Activated effector memory CD4-positive, alpha-beta T cell treated with Interleukin-2 at 50 U/mL for 16 hours (primary cell): ENCODE measurements at regions not wholly inside any gene's neighbourhood (a gene's known extent, or its start where the extent isn't known, plus 50 kb on each side); places are given as distances from the start of the nearest gene placed in this dataset.
"Not testable (repeated sequence)": the region's sequence is repeated elsewhere in the genome, so short reads cannot be mapped to it uniquely, and the experiment has no call there.

Experiments
- DNase-seq: peaks from one replicate; pipeline ENCODE4 v3.0.0-alpha.2; 2020

DNA sequence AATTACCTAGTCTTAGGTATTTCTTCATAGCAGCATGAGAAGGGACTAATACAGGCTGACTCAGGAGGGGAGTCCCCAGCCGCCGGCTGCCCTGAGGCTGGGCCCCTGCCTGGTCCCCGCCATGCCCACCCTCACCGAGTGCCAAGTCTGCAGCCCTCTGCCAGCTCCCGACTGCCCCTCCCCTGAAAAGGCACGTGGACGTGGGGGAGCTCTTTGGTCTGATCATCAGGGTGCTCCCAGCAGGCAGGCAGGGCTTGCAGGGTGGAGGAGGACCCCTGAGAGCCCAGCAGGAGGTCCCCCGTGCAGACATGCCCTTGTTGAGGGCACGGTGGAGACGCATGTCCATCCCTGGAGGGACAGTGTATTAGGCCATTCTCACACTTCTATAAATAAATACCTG lies 110.9 kb downstream of the UNCX start:
- DNase-seq = no peak

- DNase-seq = no peak
Measured at GRCh38 chr7:1344421-1344820, 111.7 kb downstream of the UNCX start.

DNA sequence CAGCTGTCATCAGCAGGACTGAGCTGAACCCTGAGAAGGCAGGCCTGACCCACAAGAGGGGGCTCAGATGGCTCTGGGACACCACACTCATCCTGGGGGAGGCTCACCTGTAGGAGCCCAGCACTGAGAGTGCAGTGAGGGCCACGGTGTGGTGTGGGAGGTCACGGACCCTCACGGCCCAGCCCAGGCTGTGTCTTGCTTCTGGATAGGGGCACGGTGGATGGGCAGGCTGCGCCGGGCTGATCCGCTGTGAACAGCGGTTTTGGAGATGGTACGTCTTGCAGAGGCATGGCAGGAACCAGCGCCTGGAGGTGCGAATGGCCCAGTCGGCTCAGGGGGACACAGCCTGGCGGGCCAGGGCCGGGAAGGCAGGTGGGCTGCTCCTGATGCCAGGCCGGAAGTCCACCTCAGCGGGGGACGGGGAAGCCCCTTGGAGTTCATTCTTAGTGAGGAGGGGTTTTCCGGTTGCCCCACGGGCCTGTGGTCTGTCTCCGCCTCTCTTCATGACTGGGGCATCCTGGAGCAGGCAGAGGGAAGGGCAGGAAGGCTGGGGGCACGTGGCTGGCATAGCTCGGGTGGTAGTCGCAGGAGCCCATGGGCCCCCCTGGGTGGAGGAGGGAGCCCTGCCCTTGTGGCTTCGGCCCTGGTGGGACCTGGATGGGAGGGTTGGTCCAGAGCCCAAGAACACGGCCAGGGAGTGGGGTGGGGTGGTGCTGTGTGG lies 112.5 kb downstream of the UNCX start:
- no peak for DNase-seq

GRCh38 chr7:1345796-1346755 lies 113.2 kb downstream of the MICALL2 start:
- DNase-seq = no peak

- no peak for DNase-seq
Measured at GRCh38 chr7:1346851-1347250, 112.4 kb downstream of the MICALL2 start.

DNA sequence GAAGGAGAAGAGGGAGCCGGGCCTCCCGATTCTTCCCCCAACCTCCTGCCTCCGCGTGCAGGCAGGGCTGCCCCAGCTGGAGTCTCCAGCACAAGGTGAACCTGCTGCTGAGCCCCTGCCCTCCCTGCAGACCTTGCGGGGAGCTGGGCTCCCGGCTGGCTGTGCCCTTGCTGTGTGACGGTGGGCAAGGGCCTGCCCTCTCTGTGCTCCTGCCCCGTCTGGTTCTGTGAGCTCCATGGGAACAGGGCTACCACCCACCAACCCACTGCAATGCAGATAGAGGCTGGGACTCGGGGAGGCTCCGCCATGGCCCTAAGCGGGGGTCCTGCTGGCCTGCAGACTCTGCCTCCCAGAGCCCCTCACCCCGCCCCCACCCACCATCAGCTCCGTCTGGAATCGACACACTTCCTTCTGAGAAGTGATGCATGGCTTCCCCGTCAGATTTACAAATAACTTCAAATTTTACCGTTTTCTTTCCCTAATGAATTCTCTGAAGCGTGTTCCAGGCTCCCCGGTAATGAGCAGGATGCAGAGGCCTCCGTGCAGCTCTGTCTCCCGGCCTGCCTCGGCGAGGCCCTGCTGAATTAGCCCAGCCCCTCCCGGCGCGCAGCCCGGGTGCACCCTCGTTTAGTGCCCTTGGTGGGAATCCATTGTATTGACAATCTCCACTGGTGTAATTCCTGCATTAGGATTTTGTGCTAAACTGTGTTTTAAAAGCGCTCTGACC lies 111.0 kb downstream of the MICALL2 start:
- DNase-seq = no peak

GRCh38 chr7:1348823-1349335 lies 110.4 kb downstream of the MICALL2 start:
- no peak for DNase-seq

GRCh38 chr7:1349351-1349761 lies 109.9 kb downstream of the MICALL2 start:
- DNase-seq = no peak

GRCh38 chr7:1351881-1352625 lies 107.2 kb downstream of the MICALL2 start:
- DNase-seq = no peak

- DNase-seq = no peak
Measured at GRCh38 chr7:1352656-1353271, 106.5 kb downstream of the MICALL2 start.

GRCh38 chr7:1354661-1355567 lies 104.4 kb downstream of the MICALL2 start:
- no peak for DNase-seq

- no peak for DNase-seq
Measured at GRCh38 chr7:1355568-1356340, 103.5 kb downstream of the MICALL2 start.

DNA sequence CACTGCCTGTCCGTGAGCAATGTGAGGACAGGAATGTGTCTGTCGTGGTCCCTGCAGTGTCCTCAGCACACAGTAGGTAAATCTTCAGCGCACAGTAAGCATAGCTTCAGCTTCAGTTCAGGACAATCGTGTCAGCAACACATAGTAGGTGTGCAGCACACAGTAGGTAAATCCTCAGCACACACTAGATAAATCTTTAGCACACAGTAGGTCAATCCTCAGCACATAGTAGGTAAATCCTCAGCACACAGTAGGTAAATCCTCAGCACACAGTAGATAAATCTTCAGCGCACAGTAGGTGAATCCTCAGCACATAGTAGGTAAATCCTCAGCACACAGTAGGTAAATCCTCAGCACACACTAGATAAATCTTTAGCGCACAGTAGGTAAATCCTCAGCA lies 102.4 kb downstream of the MICALL2 start:
- not testable (repeated sequence) for DNase-seq

DNA sequence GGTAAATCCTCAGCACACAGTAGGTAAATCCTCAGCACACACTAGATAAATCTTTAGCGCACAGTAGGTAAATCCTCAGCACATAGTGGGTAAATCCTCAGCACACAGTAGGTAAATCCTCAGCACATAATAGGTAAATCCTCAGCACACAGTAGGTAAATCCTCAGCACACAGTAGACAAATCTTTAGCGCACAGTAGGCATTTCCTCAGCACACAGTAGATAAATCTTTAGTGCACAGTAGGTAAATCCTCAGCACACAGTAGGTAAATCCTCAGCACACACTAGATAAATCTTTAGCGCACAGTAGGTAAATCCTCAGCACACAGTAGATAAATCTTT lies 102.0 kb downstream of the MICALL2 start:
- DNase-seq = not testable (repeated sequence)

DNA sequence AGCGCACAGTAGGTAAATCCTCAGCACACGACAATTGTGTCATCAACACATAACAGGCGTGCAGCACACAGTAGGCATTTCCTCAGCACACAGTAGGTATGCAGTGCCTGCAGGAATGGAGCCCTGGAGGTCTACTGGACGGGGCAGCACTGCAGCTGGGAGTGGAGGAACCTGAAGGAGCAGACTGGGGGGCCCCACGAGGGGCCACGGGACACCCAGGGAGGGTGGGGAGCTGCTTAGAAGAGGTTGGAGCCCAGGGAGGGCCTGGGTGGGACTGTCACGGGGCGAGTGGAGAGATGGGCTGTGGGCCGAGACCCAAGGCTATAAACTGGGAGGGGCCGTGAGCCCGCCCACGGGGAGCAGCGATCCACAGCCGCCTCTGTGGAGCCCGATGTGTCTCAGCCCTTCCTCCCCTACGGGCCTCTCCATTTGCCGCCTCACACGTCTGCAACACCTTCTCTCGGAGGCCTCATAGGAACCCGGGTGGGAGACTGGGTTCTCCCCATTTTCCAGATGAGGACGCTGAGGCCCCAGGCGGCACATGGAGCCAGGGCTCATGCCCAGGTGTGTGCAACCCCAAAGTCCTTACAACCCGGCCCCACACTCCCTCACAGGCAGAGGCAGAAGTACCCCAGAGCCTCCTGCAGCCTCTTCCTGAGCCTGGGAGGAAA lies 101.5 kb downstream of the MICALL2 start:
- DNase-seq = no peak

- no peak for DNase-seq
Measured at GRCh38 chr7:1358376-1359050, 100.8 kb downstream of the MICALL2 start.

- no peak for DNase-seq
Measured at GRCh38 chr7:1359051-1359400, 100.2 kb downstream of the MICALL2 start.

GRCh38 chr7:1359681-1360485 lies 99.4 kb downstream of the MICALL2 start:
- no peak for DNase-seq
